ENCODE measurements at regions not wholly inside any gene's neighbourhood (a gene's known extent, or its start where the extent isn't known, plus 50 kb on each side); places are given as distances from the start of the nearest gene placed in this dataset.
"Not testable (repeated sequence)": the region's sequence is repeated elsewhere in the genome, so short reads cannot be mapped to it uniquely, and the experiment has no call there.

DNA sequence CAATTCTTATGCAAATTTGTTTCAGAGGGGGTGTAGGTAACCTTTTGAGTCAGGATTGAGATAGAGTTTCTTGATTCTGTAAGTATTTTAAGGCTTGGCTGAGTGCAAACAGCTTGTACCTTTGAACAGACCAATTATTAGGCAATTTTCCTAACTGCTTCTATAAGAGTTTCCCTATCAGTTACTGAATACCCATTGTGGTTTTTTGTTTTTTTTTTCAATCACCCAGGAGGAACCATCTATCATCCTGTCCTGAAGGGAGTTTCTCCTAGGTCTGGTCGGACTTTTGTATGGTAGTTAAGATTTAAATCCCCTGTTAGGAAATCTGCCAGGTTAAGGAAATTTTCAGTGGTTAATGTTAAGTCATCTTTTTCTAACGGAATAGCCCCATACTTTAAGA is 319.4 kb upstream of the SLC39A10 start:
- DNase-seq, result no peak

DNA sequence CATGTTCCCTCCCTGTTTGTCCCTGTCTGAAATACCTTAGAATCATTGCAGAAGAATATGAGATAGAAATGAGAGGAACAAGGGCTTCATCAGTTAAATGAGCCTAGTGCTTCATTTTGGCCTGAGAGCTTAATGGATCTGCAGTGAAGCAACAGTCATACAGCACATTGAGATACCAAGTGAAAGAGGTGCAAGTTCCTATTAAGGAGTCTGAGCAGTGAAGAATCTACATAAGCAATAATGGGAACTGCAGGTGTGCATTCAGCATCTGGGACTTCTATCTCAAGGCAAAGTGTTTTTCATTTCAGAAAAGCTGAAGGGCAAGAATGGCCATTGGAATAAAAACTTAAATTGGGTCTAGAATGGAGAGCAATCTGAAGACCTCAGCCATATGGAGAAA is 323.2 kb upstream of the SLC39A10 start:
- no peak for DNase-seq

DNA sequence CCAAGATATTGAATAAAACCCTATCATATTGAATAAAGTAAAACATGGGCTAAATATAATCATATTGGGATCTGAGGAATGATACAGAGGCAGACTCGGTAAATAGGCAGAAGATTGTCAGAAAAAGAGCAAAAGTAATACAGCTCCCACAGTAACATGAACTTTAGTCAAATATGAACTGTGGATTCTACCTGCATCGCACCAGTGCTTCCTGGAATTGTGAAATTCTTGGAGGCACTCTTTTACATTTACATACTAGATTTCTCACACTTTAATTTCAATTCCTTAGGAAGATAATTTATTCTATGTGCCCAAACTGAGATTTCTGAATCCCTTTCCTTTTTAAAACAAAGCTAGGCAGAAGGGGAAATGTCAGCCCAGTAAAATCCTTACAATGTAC is 325.1 kb upstream of the SLC39A10 start:
- no peak for DNase-seq

DNA sequence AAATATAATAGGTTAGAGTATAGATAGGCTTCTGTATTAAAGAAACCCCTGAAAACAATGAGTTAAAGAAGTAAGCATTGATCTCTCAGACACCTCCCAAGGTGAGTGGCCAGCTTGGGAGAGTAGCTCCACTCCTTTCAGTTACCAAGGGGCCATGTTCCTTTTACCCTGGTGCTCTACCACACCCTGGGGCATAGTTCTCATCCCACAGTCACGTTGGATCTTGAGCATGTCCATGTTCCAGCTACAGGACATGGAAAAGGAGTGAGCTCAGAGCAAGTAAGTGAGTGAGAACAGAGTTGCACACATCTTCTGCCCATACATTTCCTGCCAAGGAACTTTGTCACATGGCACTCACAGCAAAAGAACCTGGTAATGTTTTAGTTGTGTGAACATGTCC is 325.9 kb upstream of the SLC39A10 start:
- no peak for DNase-seq

DNA sequence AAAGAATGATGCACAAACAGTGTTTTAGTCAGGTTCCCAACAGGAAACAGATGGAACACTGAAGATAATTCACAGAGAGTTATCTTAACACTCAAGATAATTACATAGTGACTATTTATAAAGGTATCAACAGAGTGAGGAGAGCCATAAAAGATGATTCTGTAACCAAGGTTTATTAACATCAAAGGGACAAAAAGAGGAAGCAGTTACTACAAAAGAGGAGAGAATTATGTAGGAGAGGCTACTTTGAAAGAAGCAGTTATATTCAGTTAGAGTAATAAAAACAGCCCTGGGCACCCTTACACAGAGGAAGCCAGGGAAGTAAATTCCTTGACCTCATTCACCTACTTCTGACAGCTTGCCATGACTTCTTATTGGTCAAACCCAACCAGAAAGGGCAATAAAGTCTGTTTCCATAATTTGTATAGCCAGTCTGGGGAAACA is 326.5 kb upstream of the SLC39A10 start:
- no peak for DNase-seq

DNA sequence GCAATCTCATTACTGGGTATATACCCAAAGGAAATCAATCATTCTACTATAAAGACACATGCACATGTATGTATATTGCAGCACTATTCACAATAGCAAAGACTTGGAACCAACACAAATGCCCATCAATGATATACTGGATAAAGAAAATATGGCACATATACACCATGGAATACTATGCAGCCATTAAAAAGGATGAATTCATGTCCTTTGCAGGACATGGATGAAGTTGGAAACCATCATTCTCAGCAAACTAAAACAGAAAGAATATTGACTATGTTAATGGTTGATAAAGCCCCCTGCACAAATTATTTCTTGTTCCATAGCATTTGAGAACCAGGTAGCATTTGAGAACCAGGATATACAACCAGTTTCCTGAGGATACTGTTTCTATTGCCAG is 327.2 kb upstream of the SLC39A10 start:
- DNase-seq, result not testable (repeated sequence)

DNA sequence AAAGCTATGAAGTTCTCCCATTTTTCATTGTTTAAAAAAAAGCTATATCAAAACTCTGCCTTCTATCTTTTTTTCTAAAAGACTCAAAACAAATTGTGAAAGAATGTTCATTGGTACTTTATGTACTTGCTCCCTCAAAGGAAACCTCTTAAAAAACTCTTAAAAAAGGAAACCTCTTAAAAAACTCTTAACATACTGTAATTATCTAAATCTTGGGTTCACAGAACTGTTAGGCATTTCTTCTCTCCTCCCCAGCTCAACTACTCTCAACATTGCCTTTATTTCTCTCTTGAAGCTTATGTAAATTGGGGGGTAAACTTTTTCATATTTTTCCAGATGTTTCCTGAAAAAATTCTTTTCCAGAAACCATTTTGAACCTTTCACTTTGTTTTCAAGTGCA is 330.5 kb upstream of the SLC39A10 start:
- no peak for DNase-seq

DNA sequence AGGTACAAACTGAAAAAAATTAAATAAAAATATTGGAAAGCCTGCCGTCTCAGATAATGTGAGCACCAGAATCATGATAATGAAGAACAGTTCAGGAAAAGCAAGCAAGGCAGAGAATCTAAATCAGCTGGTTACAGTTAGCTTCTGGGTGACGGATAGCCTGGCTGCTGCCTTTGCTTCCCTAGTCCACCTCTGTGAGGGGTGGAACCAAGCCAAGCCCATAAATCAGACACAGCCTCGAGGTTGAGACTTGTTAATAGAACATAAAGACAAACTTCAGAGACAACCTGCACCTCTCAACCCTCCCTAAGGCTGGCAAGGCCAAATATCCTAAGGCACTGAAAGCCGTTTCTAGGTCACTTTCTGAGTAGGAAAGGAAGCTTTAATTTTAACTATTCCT is 334.7 kb upstream of the SLC39A10 start:
- no peak for DNase-seq

DNA sequence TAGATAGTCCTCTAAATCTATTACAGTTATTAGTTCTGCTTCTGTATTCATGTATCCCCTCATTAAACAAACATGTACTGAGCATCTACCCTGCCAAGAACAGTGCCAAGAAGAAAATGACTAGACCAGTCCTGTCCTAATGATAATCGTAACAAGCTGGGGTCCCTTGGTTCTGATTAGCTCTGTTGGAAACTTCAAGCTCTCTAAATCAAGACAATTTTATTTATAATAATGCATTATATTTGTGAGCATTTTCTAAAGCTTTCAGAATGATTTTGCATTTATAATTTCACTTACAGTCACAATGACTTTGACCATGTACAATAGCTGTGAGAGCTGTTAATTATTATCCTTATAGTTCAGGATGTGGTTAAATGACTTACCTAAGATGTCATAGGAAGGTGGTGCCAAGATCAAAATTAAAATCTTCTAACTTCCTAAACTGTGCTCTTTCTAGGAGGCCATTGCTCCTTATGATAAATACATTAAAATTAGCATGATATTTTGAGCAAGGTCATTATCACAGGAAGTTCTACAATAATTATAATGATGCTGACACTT is 336.5 kb upstream of the SLC39A10 start:
- DNase-seq, result no peak

DNA sequence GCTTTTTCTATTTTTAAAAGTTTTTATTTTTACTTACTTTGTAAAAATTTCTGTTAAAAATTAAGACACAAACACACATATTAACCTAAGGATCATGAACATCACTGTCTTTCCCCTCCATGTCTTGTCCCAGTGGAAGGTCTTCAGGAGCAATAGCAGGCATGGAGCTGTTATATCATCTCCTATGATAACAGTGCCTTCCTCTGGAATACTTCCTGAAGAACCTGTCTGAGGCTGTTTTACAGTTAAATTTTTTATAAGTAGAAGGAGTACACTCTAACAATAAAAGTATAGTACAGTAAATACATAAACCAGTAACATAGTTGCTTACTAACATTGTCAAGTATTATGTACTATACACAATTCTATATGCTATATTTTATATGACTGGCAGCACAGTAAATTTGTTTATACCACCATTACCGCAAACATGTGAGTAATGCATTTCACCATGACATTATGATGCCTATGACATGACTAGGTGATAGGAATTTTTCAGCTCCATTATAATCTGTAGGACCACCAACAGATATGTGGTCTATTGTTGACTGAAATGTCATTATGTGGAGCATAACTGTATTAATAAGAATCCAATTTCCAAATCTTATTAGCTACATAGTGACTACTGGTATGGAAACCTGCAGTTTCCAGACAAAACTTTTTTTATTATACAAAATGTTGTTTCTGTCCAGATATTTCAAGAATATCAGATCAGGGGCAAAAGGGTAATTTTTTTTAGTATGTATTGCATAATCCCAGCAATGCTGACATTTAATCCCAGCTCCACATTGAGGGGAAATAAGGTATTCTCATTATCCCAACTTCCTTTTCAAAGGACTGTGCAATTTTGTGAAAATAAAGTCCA is 337.2 kb upstream of the SLC39A10 start:
- DNase-seq, result no peak

DNA sequence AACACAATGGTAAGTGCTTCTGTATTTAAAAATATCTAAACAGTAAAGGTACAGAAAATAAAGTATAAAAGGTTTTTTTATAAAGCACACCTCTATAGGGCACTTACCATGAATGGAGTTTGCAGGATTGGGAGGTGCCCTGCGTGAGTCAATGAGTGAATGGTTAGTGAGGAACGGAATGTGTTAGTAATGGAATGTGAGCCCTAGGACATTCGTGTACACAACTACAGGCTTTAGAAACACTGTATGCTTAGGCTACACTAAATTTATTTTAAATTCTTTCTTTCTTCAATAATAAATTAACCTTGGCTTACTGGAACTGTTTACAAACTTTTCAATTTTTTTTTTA is 337.9 kb upstream of the SLC39A10 start:
- no peak for DNase-seq

DNA sequence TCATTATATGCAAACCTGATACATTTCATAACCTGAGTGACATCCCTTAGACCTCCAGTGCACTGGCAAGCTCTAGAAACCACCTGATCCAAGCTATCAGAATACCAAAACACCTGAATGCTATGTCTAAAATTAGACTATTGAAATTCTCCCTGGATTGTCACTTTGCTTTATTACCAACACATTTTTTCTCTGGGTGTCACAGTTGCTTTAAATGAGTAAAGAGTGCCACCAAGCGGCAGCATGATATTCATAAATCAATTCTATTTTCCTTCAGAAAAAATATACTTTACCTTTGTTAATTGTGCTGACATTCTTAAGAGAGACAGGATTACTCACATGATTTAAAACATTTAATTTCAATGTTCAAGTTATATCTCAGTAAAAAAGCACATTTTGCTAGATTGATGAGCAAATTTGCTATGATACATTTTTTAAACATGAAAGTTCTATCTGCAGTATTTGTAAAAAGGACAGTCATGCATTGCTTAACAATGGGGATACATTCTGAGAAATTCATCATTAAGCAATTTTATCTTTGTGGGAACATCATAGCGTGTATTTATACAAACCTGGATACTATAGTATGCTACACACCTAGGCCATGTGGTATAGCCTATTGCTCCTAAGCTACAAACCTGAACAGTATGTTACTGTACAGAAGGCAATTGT is 338.4 kb upstream of the SLC39A10 start:
- DNase-seq, result no peak

DNA sequence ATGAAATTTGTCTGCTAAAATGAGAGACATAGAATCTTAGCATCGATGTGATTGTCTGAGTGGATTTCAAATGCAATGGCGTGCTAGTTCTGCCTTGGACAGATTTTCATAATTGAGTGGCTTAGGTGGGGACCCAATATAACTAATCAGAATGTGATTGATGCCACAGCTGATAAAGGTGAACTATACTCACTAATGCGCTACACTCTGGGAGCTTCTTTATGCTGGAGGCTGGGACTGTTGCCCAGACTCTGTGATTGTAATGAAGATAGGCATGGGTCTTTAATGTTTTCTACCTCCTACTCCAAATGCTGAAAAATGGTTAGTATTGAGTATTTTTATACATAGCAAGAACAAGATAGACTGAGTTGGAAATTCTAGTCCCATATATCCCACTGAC is 339.5 kb upstream of the SLC39A10 start:
- no peak for DNase-seq

DNA sequence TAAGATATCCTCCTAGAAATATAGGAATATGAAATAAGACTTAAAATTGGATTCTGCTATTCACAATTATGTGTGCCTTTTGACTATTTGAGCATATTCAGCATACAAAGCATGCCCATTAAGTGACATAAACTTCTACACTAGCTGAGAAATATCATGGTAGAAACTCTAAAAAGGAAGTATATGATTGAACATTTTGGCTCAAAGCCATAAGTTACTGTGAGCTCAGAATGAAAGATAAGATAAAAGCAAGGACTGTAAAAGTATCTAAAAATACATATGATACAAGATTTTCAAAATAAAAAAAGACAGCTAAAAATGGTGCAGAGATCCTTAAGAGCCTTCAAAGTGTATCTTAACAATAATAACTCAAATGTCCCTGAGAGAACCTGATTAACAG is 340.5 kb upstream of the SLC39A10 start:
- no peak for DNase-seq

DNA sequence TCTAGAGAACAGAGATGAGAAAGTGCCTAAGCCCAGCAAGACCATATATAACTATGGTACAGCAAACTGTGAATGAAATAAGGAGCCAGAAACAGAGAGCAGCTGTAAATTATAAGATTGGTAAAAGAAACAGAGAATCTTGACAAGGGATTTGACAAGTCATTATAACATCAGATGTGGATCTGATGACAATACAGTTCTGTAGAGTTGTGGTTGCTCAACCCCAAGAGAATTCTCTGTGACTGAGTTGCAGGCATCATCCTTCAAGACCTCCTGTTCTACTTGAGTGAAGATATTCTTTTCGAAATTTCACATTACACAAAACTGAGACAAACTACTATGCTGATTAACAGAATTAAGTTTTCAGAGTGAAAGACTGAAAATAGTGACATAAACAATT is 343.1 kb upstream of the SLC39A10 start:
- DNase-seq, result no peak

DNA sequence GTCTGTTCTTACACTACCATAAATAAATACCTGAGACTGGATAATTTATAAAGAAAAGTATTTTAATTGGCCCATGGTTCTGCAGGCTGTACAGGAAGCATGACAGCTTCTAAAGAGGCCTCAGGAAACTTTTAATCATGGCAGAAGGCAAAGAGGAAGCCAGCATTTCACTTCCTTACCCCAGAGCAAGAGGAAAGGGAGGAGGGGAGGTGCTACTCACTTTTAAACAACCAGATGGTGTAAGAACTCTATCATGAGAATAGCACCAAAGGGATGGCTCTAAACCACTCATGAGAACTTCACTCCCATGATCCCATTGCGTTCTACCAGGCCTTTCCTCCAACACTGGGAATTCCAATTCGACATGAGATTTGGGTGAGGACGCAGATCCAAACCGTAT is 344.4 kb upstream of the SLC39A10 start:
- no peak for DNase-seq

DNA sequence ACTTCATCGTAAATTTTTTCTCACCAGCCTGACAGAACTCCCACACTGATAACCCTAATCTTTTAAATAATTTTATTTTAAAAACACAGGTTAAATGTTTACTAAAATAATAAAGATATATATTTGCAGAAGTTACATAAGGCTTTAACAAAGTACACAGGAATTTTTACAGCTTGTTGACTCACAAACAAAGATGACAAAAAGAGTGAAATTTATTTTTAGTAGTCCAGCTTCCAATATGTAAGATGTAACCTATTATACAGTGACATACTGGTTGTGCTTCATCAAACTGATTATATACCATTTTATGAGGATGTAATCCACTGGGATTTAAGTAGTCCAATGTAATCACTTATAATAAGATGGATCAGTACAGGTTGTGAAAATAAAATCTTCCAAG is 348.9 kb upstream of the SLC39A10 start:
- no peak for DNase-seq

DNA sequence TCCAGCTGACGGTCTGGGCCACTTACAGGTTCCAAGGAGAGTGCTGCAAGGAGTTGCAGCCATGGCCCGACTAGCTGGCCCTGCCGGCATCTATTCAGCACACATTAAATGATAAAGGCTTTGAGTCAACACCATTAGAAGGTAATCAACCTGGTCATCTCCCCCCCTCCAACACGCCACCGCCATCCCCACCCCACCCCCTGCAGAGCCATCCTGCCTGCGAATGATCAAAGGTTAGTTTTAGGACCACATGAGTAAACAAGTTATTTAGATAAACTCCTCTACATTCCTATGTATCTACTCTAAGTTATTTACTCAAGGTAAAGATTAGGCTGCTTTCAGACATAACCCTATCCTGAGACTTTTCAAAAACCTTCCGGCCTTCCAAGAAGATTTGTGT is 349.3 kb upstream of the SLC39A10 start:
- DNase-seq, result no peak

DNA sequence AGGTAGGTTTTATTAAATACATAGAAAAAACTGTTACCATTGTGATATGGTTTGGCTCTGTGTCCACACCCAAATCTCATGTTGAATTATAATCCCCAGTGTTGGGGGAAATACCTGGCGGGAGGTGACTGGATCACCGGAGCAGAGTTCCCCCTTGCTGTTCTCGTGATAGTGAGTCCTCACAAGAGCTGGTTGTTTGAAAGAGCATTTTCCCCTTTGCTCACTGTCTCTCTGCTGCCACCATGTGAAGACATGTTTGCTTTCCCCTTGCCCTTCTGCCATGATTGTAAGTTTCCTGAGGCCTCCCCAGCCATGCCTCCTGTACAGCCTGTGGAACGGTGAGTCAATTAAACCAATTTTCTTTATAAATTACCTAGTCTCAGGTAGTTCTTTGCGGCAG is 352.7 kb upstream of the SLC39A10 start:
- no peak for DNase-seq

DNA sequence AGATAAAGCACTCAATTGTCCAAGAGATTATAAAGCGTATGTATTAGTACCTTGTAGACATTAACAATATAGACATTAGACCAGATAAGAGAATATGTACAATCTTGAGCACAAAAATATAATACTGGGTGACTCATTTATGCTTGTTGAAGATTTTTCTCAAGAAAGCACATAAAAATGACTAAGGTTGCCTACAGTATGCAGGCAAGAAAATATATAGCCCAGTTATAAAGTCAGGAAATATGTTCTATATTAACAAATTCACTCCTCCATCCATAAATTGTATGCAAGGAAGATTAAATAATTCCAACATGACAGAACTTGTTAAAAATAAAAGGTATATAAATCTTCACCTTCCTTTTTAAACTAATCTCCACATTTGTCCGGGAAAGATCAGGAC is 356.4 kb upstream of the SLC39A10 start:
- DNase-seq, result no peak

DNA sequence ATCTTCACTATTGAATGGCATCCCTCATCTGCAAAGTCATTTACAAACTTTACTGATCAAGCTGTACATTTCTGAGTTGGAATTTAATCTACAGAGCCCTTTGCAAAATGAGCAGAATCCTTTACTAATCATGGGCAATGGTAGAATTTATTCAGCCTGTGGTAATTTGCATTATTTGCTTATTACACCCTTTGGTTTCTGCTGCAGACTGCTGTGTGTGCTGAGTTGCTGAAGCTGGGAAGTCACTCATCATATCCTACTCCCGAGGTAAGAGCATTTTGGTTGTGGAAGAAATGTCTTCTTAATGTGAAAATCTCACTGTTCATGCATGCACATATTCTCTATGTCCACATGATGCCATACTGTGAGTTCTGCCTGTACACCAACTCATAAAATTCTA is 357.4 kb upstream of the SLC39A10 start:
- DNase-seq, result no peak

DNA sequence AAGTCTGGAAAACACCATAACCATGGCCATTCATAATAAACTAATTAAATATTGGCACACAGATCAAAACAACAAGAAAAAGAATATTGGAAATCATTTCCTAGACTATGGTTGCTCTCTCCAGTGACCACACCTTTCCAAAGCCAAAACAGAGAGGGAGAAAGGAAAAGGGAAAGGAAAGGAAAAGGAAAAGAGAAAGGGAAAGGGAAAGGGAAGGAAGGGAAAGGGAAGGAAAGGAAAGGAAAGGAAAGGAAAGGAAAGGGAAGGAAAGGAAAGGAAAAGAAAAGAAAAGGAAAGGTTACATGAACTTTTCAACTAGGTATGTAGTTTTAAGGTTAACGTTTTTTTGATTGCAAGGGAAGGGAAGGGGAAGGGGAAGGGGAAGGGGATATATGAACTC is 360.5 kb upstream of the SLC39A10 start:
- DNase-seq, result no peak

DNA sequence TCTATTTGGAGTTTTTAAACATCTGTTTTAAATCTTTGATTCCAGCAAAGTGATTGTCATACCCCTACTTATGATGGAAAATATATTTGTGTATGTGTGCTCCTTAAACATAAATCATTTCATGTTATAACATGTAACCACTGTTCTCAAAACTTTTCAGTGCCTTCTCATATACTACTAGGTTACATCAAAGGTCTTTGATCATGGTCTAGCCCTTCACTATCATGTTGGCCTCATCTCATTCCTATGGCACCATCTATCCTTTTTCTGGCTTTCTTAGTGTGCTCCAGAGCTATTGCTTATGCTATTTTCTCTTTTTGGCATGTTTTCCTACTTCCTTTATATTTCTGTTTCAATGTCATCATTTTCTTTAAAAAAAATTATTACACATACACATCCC is 367.9 kb upstream of the SLC39A10 start:
- no peak for DNase-seq

DNA sequence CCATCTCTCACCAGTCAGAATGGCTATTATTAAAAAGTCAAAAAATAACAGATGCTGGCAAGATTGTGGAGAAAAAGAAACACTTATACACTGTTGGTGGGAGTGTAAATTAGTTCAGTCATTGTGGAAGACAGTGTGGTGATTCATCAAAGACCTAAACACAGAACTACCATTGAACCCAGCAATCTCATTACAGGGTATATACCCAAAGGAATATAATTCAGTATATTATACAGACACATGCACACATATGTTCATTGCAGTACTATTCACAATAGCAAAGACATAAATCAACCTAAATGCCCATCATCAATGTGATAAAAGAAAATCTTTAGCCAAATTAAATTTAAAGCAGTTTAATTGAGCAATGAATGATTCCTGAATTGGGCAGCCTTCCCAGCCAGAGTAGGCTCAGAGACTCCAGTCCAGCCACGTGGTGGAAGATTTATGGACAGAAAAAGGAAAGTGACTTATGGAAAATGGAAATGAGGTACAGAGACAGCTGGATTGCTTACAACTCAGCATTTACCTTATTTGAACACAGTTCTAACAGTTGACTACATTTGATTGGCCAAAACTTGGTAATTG is 377.1 kb upstream of the SLC39A10 start:
- no peak for DNase-seq

Data from 8988T (cell line).